ENCODE measurements at regions not wholly inside any gene's neighbourhood (a gene's known extent, or its start where the extent isn't known, plus 50 kb on each side); places are given as distances from the start of the nearest gene placed in this dataset.

DNA sequence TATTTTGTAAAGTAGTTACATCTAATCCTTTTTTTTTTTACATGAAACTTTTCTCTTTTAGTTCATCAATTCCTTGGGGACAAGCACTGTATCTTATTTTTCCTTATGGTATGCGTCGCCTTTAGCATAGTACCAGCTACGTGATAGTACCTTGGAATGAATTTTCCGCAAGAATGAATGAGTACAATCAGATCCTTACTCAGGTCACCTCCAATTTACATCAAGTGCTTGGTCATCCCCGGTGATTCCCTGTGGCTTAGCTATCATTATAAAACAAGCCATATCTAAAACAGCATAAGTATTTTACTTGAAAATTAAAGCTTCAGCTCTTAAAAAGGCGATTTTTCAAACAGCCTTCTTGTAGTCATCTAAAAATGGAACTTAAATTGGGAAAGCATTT lies 680.4 kb upstream of the MAP3K7 start:
- TF ChIP-seq CTCF (IDR thresholded peaks at IDR 0.05; ENCODE audit: poor library complexity, severe bottlenecking) (no peak), EP300 (conservative IDR thresholded peaks at IDR 0.05; ENCODE audit: poor library complexity, severe bottlenecking) (no peak), POLR2AphosphoS5 (IDR thresholded peaks at IDR 0.05) (no peak), SMC3 (conservative IDR thresholded peaks at IDR 0.05; ENCODE audit: poor library complexity) (no peak), RAD21 (conservative IDR thresholded peaks at IDR 0.05) (no peak), MXI1 (conservative IDR thresholded peaks at IDR 0.05; ENCODE audit: poor library complexity, severe bottlenecking) (no peak)
